Mesendoderm (in vitro differentiated cells): ENCODE measurements at regions not wholly inside any gene's neighbourhood (a gene's known extent, or its start where the extent isn't known, plus 50 kb on each side); places are given as distances from the start of the nearest gene placed in this dataset.

Experiments
- DNase-seq: peaks from one replicate; pipeline ENCODE4 v3.0.0; 2013
- H2AK5ac ChIP-seq: 2 replicates; pipeline ENCODE4 v1.6.1; 2013; ENCODE audit warnings: low read length, inconsistent platforms
- H2BK120ac ChIP-seq: 2 replicates; pipeline ENCODE4 v1.6.1; 2013; ENCODE audit warnings: low read depth, mild to moderate bottlenecking, low read length, moderate library complexity, mixed read lengths
- H2BK15ac ChIP-seq: replicated peaks from 2 replicates; pipeline ENCODE4 v1.6.1; 2013; ENCODE audit warnings: low read depth, mild to moderate bottlenecking, moderate library complexity
- H2BK5ac ChIP-seq: 2 replicates; pipeline ENCODE4 v1.6.1; 2013; ENCODE audit warnings: low read length, inconsistent platforms
- H3K18ac ChIP-seq: 2 replicates; pipeline ENCODE4 v1.6.1; 2013; ENCODE audit warnings: mild to moderate bottlenecking, low read length, mixed read lengths
- H3K23ac ChIP-seq: one replicate; pipeline ENCODE4 v1.6.1; 2013; ENCODE audit warnings: low read length
- H3K27ac ChIP-seq: 2 replicates; pipeline ENCODE4 v1.5.1; 2013; ENCODE audit warnings: low read depth, mild to moderate bottlenecking, inconsistent platforms, low read length, moderate library complexity
- H3K27me3 ChIP-seq: 2 replicates; pipeline ENCODE4 v1.6.1; 2013; ENCODE audit warnings: low read length, control low read depth, mild to moderate bottlenecking, inconsistent platforms; ENCODE audit not compliant: insufficient read depth, poor library complexity
- H3K36me3 ChIP-seq: 2 replicates; pipeline ENCODE4 v1.6.1; 2013; ENCODE audit warnings: low read length, inconsistent platforms; ENCODE audit not compliant: control insufficient read depth, insufficient read depth
- H3K4ac ChIP-seq: one replicate; pipeline ENCODE4 v1.6.1; 2013; ENCODE audit warnings: low read depth, mild to moderate bottlenecking, low read length, moderate library complexity
- H3K4me1 ChIP-seq: 2 replicates; pipeline ENCODE4 v1.6.1; 2013; ENCODE audit warnings: low read depth, low read length, inconsistent platforms; ENCODE audit not compliant: control insufficient read depth
- H3K4me2 ChIP-seq: 2 replicates; pipeline ENCODE4 v1.6.1; 2013; ENCODE audit warnings: low read length
- H3K4me3 ChIP-seq: 2 replicates; pipeline ENCODE4 v1.5.1; 2013; ENCODE audit warnings: mild to moderate bottlenecking, low read length
- H3K56ac ChIP-seq: one replicate; pipeline ENCODE4 v1.6.1; 2013; ENCODE audit warnings: low read length
- H3K79me1 ChIP-seq: 2 replicates; pipeline ENCODE4 v1.6.1; 2013; ENCODE audit warnings: low read length, inconsistent platforms
- H3K79me2 ChIP-seq: 2 replicates; pipeline ENCODE4 v1.6.1; 2013; ENCODE audit warnings: mild to moderate bottlenecking, low read length; ENCODE audit not compliant: control insufficient read depth, insufficient read depth
- H3K9ac ChIP-seq: 2 replicates; pipeline ENCODE4 v1.6.1; 2013; ENCODE audit warnings: low read length, inconsistent platforms
- H4K5ac ChIP-seq: one replicate; pipeline ENCODE4 v1.6.1; 2013; ENCODE audit warnings: low read length
- H4K8ac ChIP-seq: one replicate; pipeline ENCODE4 v1.6.1; 2013; ENCODE audit warnings: low read depth, mild to moderate bottlenecking, control low read depth, low read length, moderate library complexity
- WGBS: extraction: QIAGEN DNeasy Blood & Tissue Kit; methylation state at CpG from one replicate; pipeline ENCODE4 v1.1.7; 2013; ENCODE audit warnings: low lambda C conversion rate, missing lambda C conversion rate; ENCODE audit not compliant: insufficient coverage; ENCODE audit errors: extremely low coverage; 5-methylcytosine and 5-hydroxymethylcytosine counted together

DNA sequence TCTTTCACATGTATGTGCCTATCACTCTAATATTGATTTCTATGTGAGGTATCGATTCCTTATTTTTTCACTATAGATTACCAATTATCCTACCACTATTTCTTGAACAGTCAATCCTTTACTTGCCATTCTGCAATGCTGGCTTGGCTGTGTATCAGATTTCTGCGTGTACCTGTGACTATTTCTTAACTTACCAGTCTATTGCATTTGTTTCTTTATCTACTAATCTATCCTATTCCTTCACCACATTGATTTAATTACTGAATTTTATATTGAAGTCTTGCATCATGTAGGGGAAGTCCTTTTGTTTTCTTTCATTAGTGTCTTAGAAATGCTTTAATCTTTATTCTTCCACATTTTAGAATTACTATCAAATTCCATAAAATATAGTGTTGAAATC, 684.8 kb downstream of the LRRC70 start:
- Histone ChIP-seq H3K79me2 (no peaks in the 10 kb centered on the region), H2BK120ac (no peak overlapping the region), H3K23ac (no peak overlapping the region), H3K4ac (no peak overlapping the region), H3K27ac (no peak overlapping the region), H2BK5ac (no peak overlapping the region), H3K56ac (no peak overlapping the region), H3K18ac (no peak overlapping the region), H4K8ac (no peak overlapping the region), H3K36me3 (no peaks in the 10 kb centered on the region), H3K4me3 (no peak overlapping the region), H3K4me2 (no peak overlapping the region), H3K27me3 (no peaks in the 10 kb centered on the region), H4K5ac (no peak overlapping the region), H3K4me1 (no peaks in the 10 kb centered on the region), H2AK5ac (no peak overlapping the region), H3K79me1 (no peaks in the 10 kb centered on the region), H3K9ac (no peak overlapping the region), H2BK15ac (no peak overlapping the region)
- no peak for DNase-seq
- WGBS, result no CpG with 5 or more reads among the region's 2 CpGs

DNA sequence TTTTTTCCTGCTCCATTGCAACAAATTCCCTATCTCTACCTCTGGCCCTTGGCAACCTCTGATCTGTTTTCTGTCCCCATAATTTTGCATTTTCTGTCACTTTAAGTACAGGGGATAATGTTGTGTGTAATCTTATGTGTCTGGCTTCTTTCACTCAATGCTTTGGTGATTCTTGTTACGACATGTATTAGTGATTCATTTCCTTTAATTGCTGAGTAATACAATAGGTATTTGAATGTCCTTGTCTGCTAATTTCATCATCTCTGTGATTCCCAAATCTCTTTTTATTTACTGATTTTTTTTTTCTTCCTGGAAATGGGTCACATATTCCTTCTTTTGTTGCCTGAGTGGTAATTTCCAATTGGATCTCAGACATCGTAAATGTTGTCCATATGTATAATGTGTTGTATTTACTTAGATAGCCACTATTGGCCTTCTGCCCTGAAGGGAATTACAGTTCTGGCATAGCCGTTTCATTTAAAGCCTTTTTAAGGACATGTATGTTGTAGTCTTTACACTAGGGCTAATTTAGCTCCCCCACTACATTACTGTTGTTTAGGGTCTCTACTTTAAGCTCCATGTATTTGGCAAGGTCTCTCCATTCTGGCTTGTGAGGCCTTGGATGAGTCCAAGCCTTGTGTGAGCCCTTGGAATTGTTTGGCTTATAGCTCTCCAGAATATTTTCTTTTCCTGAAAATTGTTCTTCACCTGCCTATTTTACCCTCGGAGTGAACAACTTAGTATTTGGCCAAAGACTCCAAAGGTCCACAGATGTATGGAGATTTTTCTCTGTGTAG, 683.8 kb downstream of the LRRC70 start:
- Histone ChIP-seq H3K9ac (no peak overlapping the region), H3K4ac (no peak overlapping the region), H2BK120ac (no peak overlapping the region), H3K23ac (no peak overlapping the region), H4K8ac (no peak overlapping the region), H3K27me3 (no peaks in the 10 kb centered on the region), H3K4me2 (no peak overlapping the region), H3K79me1 (no peaks in the 10 kb centered on the region), H4K5ac (no peak overlapping the region), H2BK15ac (no peak overlapping the region), H2AK5ac (no peak overlapping the region), H3K18ac (no peak overlapping the region), H3K79me2 (no peaks in the 10 kb centered on the region), H2BK5ac (no peak overlapping the region), H3K4me3 (no peak overlapping the region), H3K36me3 (no peaks in the 10 kb centered on the region), H3K4me1 (no peaks in the 10 kb centered on the region), H3K27ac (no peak overlapping the region), H3K56ac (no peak overlapping the region)
- peak; percentile 44 for DNase-seq
- no CpG with 5 or more reads among the region's 4 CpGs for WGBS

DNA sequence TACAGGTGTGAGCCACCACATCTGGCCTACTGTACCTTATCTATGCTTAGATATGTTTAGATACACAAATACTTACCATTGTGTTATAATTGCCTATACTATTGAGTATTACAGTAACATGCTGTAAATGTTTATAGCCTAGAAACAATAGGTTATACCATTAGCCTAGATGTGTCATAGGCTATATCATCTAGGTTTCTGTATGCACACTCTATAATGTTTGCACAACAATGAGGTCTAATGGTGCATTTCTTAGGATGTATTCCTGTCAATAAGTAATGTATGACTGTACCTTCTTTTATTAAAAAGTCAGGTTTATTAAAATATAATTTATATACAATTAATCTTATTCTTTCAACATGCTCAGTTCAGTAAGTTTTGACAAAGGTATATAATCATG, 683.1 kb downstream of the LRRC70 start:
- no peak overlapping the region for H2BK120ac ChIP-seq
- no peak overlapping the region for H3K4me3 ChIP-seq
- H3K9ac ChIP-seq, result no peak overlapping the region
- no peak overlapping the region for H3K18ac ChIP-seq
- H3K27ac ChIP-seq, result no peak overlapping the region
- no peak overlapping the region for H3K4me2 ChIP-seq
- no peak overlapping the region for H3K56ac ChIP-seq
- H2BK5ac ChIP-seq, result no peak overlapping the region
- H3K27me3 ChIP-seq, result no peaks in the 10 kb centered on the region
- H2AK5ac ChIP-seq, result no peak overlapping the region
- DNase-seq, result no peak
- no peak overlapping the region for H3K4ac ChIP-seq
- H3K36me3 ChIP-seq, result no peaks in the 10 kb centered on the region
- H4K5ac ChIP-seq, result no peak overlapping the region
- no peaks in the 10 kb centered on the region for H3K79me1 ChIP-seq
- H2BK15ac ChIP-seq, result no peak overlapping the region
- no peak overlapping the region for H4K8ac ChIP-seq
- H3K79me2 ChIP-seq, result no peaks in the 10 kb centered on the region
- no peaks in the 10 kb centered on the region for H3K4me1 ChIP-seq
- no peak overlapping the region for H3K23ac ChIP-seq

DNA sequence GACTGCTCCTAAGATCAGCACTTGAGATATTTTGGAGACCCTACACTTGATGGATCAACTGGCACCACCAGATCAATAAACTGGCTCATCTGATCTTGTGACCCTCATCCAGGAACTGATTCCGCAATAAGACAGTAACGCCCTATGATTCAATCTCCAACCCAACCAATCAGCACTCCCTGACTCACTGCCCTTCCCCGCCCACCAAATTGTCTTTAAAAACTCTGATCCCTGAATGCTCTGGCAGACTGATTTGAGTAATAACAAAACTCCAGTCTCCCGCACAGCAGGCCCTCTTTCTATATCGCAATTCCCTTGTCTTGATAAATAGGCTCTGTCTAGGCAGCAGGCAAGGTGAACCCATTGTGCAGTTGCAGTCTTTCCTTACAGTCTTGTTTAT, 677.0 kb downstream of the LRRC70 start:
- Histone ChIP-seq H3K4me1 (no peaks in the 10 kb centered on the region), H3K4ac (no peak overlapping the region), H3K23ac (no peak overlapping the region), H2BK15ac (no peak overlapping the region), H3K56ac (no peak overlapping the region), H3K4me2 (no peak overlapping the region), H4K5ac (no peak overlapping the region), H3K79me2 (no peaks in the 10 kb centered on the region), H3K36me3 (no peaks in the 10 kb centered on the region), H4K8ac (no peak overlapping the region), H3K4me3 (no peak overlapping the region), H2AK5ac (no peak overlapping the region), H3K79me1 (no peaks in the 10 kb centered on the region), H2BK5ac (no peak overlapping the region), H3K9ac (no peak overlapping the region), H3K18ac (no peak overlapping the region), H2BK120ac (no peak overlapping the region), H3K27me3 (no peaks in the 10 kb centered on the region), H3K27ac (no peak overlapping the region)
- no CpG with 5 or more reads among the region's 5 CpGs for WGBS
- peak; percentile 33 for DNase-seq

DNA sequence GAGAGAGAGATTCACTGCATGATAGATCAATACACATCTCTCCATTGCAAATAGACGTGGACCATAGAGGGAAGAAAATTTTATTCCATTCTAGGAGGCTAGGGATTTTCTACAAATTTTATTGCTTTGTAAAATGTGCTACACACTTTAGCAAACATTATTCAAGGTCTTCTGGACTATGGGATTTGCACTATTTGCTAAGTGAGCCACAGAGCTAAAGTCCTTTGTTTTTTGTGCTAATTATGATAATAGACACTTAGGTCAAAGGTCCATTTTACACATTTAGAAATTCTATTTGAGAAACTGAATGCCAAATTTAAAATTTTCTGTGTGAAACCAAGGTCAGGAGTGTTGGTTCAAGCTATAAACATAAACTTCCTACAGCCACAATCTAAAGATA, 672.3 kb downstream of the LRRC70 start:
- Histone ChIP-seq H3K9ac (no peak overlapping the region), H3K4me3 (no peak overlapping the region), H3K56ac (no peak overlapping the region), H2BK15ac (no peak overlapping the region), H4K5ac (no peak overlapping the region), H4K8ac (no peak overlapping the region), H3K4me2 (no peak overlapping the region), H3K23ac (no peak overlapping the region), H3K79me1 (no peaks in the 10 kb centered on the region), H3K79me2 (no peaks in the 10 kb centered on the region), H3K18ac (no peak overlapping the region), H2BK5ac (no peak overlapping the region), H3K27me3 (no peaks in the 10 kb centered on the region), H2BK120ac (no peak overlapping the region), H3K4me1 (no peaks in the 10 kb centered on the region), H2AK5ac (no peak overlapping the region), H3K36me3 (no peaks in the 10 kb centered on the region), H3K27ac (no peak overlapping the region), H3K4ac (no peak overlapping the region)
- no CpG with 5 or more reads among the region's 1 CpG for WGBS
- DNase-seq, result no peak

DNA sequence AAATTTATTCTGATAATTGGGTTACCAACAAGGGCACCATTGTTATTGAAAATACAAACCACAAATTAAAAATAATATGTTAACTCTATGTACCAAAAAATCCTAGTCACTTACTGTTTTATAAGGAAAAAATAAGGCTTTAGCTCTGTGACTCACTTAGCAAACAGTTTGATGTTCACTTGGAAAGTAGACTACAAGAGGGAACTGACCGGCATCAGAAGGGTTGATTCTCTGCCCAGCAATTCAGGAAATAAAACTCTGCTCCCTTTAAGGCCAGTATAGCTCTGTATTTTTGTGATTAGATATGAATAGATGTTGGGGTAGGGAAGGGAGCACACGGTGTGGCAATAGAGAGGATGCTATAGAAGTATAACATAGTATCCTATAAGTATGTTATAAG, 671.3 kb downstream of the LRRC70 start:
- no peak overlapping the region for H3K4ac ChIP-seq
- no peak overlapping the region for H3K4me2 ChIP-seq
- H3K79me1 ChIP-seq, result no peaks in the 10 kb centered on the region
- H3K27me3 ChIP-seq, result no peaks in the 10 kb centered on the region
- no peak overlapping the region for H2BK15ac ChIP-seq
- H3K27ac ChIP-seq, result no peak overlapping the region
- H3K4me3 ChIP-seq, result no peak overlapping the region
- no peak overlapping the region for H4K5ac ChIP-seq
- no peaks in the 10 kb centered on the region for H3K79me2 ChIP-seq
- no peak overlapping the region for H3K18ac ChIP-seq
- no peak overlapping the region for H3K23ac ChIP-seq
- no peaks in the 10 kb centered on the region for H3K36me3 ChIP-seq
- no peak overlapping the region for H2BK5ac ChIP-seq
- no peak overlapping the region for H2AK5ac ChIP-seq
- H2BK120ac ChIP-seq, result no peak overlapping the region
- H3K4me1 ChIP-seq, result no peaks in the 10 kb centered on the region
- H3K56ac ChIP-seq, result no peak overlapping the region
- H4K8ac ChIP-seq, result no peak overlapping the region
- DNase-seq, result no peak
- no peak overlapping the region for H3K9ac ChIP-seq
- no CpG with 5 or more reads among the region's 2 CpGs for WGBS
